ENCODE measurements at regions not wholly inside any gene's neighbourhood (a gene's known extent, or its start where the extent isn't known, plus 50 kb on each side); places are given as distances from the start of the nearest gene placed in this dataset.

- no peak for TF ChIP-seq CUX1 (IDR thresholded peaks at IDR 0.05; ENCODE audit: insufficient replicate concordance, low read depth, low read length)
- no peak for TF ChIP-seq HDAC6 (IDR thresholded peaks at IDR 0.05; ENCODE audit: unreplicated experiment)
- no peak for TF ChIP-seq FOS (IDR thresholded peaks at IDR 0.05; ENCODE audit: borderline replicate concordance, extremely low read depth, insufficient read length)
- no peak for TF ChIP-seq NR2C1 (IDR thresholded peaks at IDR 0.05)
- TF ChIP-seq SPI1 (IDR thresholded peaks at IDR 0.05; ENCODE audit: borderline replicate concordance, insufficient read depth, low read depth, low read length) = no peak
- no peak for TF ChIP-seq MAX (IDR thresholded peaks at IDR 0.05; ENCODE audit: low read depth, low read length)
These were observed 65.5 kb upstream of the LMO2 start (continued) for GRCh38 chr11:33957304-33957917.

- H3K27me3 ChIP-seq (replicated peaks in 1 of 2; ENCODE audit: control insufficient read depth in 2 of 2, insufficient read depth in 2 of 2, low read length in 1 of 2) = no peaks in the 10 kb centered on the region
- no peaks in the 10 kb centered on the region for H3K4me1 ChIP-seq (ENCODE audit: control insufficient read depth, insufficient read depth, low read length)
- no peak overlapping the region for H3K4me2 ChIP-seq (ENCODE audit: control insufficient read depth, insufficient read depth)
- H3K79me2 ChIP-seq (ENCODE audit: control insufficient read depth, insufficient read depth, low read length) = no peaks in the 10 kb centered on the region
- POLR2A ChIA-PET = no interaction called here
- SMC1A ChIA-PET (ENCODE audit: uncharacterized antibody, unreplicated experiment) = no interaction called here
- H3K4me3 ChIP-seq = no peak overlapping the region
- no peak overlapping the region for H3K9ac ChIP-seq (ENCODE audit: control insufficient read depth, insufficient read depth, low read length)
- no peak overlapping the region for H2AFZ ChIP-seq (ENCODE audit: control insufficient read depth, low read depth, low read length)
- TF ChIP-seq IKZF1 (conservative IDR thresholded peaks at IDR 0.05) = no peak
- no peak for TF ChIP-seq YBX1 (IDR thresholded peaks at IDR 0.05)
- no peak for TF ChIP-seq ZNF622 (IDR thresholded peaks at IDR 0.05)
- TF ChIP-seq YY1 (IDR thresholded peaks at IDR 0.05; ENCODE audit: low read depth, low read length) = no peak
- no peak for TF ChIP-seq SMAD5 (IDR thresholded peaks at IDR 0.05; ENCODE audit: low read depth)
- no peaks in the 10 kb centered on the region for H4K20me1 ChIP-seq (ENCODE audit: control insufficient read depth, insufficient read depth)
- DNase-seq (ENCODE audit: low read depth, low spot score) (no peak), FAIRE-seq (no peak), ATAC-seq (no peak)
- WGBS (ENCODE audit: insufficient coverage, insufficient replicate concordance, low lambda C conversion rate, missing lambda C conversion rate) = 85% methylated on average over 3 of the region's 3 CpGs
- H3K27ac ChIP-seq (ENCODE audit: control insufficient read depth, insufficient read depth) = no peak overlapping the region
- BruUV-seq (replicated peaks) = no TSS peak
- in situ Hi-C loops (cut with MboI) = no loop called here
- intact Hi-C loops (cut with micrococcal nuclease; ENCODE audit: unreplicated experiment) = no loop called here
- H3K9me3 ChIP-seq (replicated peaks; ENCODE audit: control insufficient read depth, insufficient read depth, low read length) = no peaks in the 10 kb centered on the region
- CTCF ChIA-PET = interaction anchor here (1.2 kb wide), 1 partner anchor 14 kb away, joined by 4 read pairs; no protein-coding TSS in a partner anchor
- RAD21 ChIA-PET (ENCODE audit: unreplicated experiment) = no interaction called here
- H3K36me3 ChIP-seq (ENCODE audit: control insufficient read depth in 2 of 2, insufficient read depth in 2 of 2, low read length in 1 of 2) = no peaks in the 10 kb centered on the region
These were observed 64.7 kb upstream of the LMO2 start for GRCh38 chr11:33956611-33957010.
